ENCODE measurements at regions not wholly inside any gene's neighbourhood (a gene's known extent, or its start where the extent isn't known, plus 50 kb on each side); places are given as distances from the start of the nearest gene placed in this dataset.
"Not testable (repeated sequence)": the region's sequence is repeated elsewhere in the genome, so short reads cannot be mapped to it uniquely, and the experiment has no call there.

- not testable (repeated sequence) for TF ChIP-seq CTCF, POLR2A (IDR thresholded peaks at IDR 0.05)
Observed at GRCh38 chr10:2546894-2547293, 520.5 kb upstream of the PFKP start.
